HG02588 (cell line): ENCODE measurements at regions not wholly inside any gene's neighbourhood (a gene's known extent, or its start where the extent isn't known, plus 50 kb on each side); places are given as distances from the start of the nearest gene placed in this dataset.
"Not testable (repeated sequence)": the region's sequence is repeated elsewhere in the genome, so short reads cannot be mapped to it uniquely, and the experiment has no call there.

ENCODE experiments used
- ATAC-seq: cut with Tn5 transposase; IDR thresholded peaks from one replicate; pipeline ENCODE4 v1.9.1; 2021; ENCODE audit warnings: mild to moderate bottlenecking, moderate library complexity; ENCODE audit not compliant: unreplicated experiment

DNA sequence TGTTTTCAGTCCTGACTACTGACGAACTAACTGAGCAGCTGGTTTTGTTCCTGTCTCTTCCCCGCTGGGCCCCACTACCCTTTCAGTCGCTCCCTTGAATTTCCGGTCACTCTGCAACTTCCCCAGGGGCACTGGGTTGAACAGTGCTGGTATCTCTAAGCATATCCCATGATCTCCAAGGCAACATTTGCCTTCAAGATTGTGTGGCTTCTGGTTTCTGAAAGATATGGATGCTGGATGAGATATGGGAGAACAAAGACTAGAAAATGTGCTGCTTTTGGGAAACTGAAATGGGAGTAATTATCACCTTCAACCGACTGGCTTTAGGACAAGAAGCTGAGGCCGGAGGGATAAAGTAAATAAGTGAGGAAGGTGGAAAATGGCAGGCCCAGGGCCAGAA is 258.2 kb upstream of the PIK3R1 start:
- ATAC-seq, result no peak

DNA sequence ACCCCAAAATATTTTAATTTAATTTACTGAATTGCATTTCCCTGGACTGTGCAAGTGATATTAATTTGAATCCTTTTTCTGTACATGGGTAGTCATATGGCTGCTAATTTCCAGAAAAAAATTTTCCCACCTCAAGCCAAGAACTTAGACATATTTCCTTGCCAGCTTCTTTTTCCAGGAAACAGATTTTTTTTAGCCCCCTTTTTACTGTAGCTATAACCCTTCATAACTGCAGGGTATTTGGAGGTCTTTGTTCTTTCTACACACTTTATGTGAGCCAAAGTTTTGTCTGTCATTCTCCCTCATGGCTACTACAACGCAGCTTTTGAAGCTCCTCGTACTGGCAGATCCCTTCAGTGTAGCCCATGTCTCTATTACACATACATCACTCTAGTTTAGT is 261.2 kb upstream of the PIK3R1 start:
- no peak for ATAC-seq

DNA sequence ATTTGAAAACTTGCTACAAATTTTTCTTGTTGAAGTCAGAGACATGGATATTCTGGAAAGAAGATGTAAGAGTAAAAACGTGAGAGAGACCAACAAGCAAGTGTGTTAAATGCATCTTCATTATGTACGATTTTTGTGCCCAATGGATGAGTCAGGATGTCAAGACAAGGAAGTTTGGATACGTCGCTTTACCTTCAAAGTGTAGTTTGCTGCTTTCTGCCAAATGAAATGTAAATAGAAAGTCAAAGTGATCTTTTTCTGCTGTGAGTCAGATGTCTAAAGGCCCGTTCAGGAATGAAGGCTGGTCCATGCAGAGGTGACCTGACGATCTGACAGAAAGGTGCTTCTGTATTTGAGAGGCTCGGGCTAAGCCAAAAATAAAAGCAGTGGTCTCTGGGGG is 273.1 kb upstream of the PIK3R1 start:
- no peak for ATAC-seq

DNA sequence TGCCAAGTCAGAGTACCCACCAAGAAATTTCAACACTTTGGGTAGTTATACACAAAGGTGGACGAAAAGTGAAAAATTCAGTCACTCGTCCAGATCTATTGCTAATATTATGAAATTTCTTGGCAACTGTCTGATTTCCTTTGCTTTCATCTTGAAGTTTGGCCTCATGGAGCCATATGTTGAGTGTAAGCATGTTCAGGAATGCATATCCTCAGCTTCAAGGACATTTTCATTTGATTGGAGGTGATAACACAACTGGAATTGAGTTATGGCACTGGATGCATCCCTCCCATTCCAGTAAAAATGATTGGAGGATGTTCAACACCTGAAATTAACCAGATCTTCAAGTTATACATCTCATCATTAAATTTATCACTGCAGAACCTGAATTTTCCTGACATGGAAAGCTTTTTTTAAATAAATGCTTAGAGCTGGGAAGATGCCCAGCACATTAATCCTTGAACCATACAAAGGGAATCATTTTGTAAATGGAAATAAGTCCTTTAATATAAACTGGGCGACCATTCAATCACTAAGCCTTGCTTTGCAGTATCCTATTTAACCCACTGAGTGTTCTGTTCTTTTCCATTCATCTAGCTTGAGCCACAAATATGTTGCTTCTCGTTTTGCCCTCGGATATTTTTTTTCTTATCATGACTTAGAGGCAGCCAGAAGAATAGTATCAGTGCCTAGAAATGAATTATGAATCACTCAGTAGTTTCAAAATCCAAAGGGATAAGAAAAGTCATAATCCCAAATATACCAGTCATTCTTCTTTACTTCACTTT is 273.7 kb upstream of the PIK3R1 start:
- no peak for ATAC-seq

DNA sequence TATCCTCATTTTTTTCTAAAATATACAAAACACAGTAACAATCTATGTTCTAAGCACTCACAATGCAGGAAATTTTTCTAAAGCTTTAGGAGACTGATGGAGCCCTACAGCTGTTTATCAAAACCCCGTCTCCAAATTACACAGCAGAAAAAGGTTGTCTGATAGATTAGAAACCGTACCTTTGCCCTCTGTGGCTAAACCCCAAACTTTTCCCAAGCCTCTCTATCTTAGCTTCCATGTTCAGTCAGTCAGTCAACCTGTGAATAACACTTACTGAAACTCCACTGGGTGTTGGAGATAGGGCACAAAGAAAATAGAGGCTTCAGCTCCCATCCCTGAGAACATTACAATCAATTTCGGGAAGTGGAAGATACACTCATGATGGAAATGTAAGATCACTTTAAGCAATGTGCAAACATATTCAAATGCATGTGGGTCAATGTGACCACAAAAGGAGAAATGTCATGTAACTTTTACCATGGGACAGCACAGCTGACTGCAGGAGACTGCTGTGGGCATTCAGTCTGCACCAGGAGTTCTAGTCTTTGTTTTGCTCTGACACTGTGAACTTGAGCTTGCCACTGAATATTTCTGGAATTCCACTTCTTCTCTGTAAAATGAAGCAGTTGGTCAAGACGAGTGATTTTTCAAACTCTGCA is 279.5 kb upstream of the PIK3R1 start:
- no peak for ATAC-seq

DNA sequence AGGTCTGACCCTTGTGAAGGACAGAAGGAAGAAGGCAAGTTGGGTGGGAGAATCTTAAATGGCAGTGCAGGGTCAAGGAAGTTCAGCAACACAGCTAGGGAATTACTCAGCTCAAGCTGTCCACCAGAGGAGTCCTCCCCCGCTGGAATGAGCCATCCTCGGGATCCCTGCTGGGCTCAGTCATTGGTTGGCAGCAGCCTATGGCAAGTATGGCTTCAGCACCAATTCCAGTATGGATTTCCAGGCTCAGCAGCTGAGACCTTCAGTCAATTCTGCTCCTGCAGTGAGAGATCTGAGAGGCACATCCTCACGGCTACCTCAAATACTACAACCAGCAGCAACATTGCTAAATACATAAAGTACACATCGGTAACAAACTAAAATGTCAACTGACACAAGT is 280.6 kb upstream of the PIK3R1 start:
- no peak for ATAC-seq

DNA sequence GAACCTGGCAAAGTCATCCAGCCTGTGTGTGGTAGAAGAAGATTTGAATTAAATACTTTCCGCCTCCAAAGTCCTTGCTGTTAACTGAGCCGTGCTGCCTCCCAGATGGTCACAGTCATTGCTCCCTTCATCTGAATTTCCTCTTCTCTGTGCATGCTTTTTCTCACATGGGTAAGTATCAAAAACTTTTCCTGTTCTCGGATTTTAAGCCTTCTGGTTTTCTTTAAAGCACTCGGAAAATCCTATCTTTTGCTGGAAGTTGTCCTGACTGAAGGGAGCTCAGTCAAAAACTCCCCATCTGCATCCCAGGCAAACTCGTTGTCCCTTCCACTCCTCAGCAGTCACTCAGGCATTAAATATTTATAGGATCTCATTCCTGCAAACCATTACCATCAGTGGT is 290.0 kb upstream of the PIK3R1 start:
- no peak for ATAC-seq

DNA sequence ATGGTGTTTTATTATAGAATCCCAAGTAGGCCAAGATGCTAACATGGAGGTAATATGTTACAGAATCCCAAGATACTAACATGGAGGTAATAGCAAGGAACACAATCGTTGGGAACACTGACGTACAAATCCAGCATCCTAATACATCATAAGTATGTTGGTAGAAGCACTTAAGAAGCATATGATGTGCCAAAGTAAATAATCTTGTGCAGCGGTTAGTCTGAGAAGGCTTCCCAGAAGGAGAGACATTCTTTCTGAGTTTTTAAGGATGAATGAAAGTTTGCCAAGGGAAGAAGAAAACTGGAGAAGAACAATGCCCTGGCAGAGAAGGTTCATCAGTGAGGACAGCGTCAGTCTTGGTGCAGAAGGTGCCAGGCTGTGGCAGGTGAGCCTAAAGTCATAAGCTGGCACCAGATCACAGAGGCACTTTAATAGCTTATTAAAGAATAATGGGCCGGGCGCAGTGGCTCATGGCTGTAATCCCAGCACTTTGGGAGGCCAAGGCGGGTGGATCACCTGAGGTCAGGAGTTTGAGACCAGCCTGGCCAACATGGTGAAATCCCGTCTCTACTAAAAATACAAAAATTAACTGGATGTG is 294.5 kb upstream of the PIK3R1 start:
- ATAC-seq, result no peak

DNA sequence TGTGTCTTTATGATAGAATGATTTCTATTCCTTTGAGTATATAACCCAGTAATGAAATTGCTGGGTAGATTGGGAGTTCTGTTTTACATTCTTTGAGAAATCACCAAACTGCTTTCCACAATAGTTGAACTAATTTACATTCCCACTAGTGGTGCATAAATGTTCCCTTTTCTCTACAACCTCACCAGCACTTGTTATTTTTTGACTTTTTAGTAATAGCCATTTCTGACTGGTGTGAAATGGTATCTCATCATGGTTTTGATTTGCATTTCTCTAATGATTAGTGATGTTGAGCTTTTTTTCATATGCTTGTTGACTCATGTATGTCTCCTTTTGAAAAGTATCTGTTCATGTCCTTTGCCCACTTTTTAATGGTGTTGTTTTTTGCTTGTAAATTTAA is 296.0 kb upstream of the PIK3R1 start:
- ATAC-seq, result not testable (repeated sequence)

DNA sequence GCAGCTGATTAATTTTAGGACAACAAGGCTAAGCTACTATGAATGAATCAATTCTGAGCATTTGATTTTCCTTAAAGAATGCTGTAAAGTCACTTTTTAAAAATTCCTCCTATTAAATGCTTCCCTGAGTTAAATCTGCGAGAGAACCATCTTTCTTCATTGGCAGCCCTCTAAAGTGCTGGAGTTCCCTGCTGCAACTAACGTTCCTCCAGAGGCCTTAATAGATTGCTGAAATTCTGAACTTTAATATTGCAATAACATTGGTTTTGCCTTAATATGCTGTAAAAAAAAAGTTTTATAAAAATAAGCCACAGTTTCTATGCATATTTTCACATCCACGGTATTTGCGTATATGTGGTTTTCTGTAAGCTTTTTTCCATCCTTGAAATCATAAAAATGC is 298.0 kb upstream of the PIK3R1 start:
- no peak for ATAC-seq

DNA sequence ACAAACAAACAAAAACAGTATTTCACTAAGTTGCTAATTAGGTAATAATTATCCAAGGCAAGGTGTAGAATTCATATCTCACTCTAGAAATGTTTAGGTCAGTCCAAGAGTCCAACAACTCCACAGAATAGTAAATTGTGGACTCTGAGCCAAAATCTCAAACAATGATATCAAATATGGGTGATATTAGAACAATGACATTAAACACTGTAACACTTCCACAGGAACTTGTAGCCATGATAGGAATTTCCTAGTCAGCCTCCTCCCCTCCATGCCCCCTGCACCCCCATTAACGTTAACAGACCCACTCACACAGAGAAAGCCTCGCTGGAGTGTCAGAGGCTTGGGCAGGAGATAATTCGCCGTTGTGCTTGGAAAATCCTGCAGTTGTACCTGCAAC is 305.0 kb upstream of the PIK3R1 start:
- no peak for ATAC-seq

DNA sequence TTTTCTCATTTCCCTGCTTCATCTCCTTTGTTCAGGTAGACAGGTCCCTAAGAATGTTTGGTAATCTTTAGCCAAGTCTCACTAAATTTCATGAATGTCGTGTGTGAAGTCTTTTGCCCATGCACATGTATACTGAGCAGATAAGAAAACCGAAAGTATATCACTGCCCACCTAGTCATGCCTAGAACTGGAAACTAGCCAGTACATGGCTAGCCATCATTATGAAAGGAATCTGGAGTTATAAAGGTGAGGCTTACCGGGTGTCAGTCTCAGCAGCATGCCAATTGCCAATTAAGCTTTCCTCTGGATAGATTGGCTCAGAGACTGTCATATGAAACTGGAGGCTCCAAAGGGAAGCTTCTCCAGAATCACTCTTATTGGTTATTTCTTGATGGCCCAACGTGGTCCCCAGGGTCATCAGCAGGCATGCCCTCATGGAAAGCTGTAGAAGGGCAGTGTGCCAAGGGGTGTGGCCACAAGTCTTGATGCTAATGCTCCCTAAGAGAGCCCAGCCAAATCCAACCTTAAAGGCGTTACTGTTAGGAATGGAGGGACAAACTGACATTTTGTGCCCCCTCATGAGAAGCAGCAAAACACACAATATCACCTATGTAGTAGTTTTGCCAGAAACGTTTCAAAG is 307.3 kb upstream of the PIK3R1 start:
- ATAC-seq, result no peak

DNA sequence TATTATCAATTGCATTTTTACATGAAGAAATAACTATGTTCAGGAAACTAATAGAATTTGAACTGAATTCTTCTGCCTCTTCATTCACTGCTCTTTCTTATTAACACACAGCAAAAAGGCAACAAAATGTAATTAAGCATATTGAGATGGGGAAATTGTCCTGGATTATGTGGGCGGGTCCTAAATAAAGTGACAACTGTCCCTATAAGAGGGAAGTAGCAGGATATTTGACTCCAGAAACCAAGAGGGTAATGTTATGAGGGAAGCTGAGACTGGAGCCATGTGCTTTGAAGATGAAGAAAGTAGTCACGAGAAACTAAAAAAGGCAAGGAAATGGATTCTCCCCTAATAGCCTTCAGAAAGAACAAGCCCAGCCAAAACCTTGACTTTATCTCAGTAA is 311.2 kb upstream of the PIK3R1 start:
- no peak for ATAC-seq

DNA sequence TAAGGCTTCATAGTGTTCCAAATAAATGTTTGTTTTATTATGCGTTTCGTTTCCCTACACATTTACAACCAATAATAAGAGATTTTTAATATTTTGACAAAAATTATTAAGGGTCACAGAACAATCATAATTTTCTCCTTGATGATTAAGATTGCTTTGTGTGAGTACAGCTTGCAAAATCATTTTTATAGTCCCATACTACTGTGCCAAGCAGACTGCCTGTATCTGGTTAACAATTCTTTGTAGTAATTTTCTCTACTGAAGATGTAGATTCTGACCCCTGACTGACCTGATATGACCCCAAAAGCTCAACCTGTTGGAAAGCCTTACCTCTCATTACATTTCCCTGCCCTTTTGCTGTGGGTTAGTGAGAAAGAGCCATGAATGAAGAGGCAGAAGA is 311.9 kb upstream of the PIK3R1 start:
- ATAC-seq, result no peak

DNA sequence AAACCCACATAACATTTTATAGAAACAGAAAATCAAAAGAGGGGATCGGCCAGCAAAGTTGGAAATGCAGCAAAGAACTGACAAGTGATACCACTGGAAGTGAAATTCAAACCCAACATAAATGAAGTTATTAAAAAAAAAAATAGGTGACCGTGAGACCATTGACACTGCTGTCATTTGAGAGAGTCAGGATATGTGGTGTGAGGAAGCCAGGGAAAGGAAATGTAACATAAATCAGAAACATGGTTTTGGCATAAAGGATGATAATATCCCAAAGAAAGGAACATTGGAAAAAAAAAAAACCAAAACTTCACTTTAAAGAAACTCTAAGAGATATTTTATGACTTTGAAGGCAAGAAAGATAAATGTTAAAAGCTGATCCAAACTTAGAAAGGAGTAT is 312.4 kb upstream of the PIK3R1 start:
- ATAC-seq, result no peak

DNA sequence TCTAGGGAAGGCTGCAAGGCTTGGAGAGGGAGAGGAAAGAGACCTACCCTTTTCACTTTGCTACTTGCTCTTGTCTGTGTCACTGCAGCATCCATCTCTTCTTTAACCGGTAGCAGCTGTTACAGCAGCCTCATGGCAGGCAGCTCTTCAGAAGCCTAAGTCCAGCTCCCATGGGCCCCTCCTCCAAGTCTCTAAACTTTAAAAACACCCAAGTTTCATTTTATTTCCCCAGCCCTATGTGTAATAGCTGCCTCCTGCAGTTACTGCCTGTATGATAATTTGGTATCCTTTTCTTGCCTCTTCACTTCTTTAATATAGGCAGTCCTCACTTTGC is 313.1 kb upstream of the PIK3R1 start:
- no peak for ATAC-seq

DNA sequence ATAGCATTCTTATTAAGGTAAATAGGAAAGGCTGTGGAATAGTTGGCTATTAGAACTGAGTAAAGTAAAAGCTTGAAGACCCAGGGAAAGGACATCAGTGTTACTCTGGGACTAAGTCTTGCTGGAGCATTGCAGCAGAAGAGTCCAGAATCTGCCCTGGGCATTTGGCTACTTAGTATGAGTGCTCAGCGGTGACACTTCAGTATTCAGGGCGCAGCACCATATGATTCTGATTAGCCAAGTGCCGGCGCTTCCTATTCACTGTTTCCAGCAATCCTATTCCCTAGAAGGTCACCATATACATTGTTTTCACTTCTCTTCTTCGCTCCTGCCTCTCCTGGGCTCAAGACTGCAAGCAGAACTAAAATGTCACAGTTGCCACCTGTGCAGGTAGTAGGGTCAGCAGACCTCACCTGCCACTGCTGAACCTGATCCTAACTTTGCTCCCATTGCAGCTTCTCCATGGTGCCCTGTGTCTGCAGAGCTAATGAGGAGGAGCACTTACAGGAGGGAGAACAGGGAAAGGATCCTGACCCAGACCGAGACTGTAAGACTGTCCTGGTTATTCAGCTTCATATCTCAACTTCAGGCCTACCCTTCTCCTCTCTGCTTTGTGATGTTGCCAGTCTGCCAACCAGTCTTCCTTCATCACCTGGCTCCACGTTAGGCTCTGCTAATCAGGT is 313.6 kb upstream of the PIK3R1 start:
- no peak for ATAC-seq

DNA sequence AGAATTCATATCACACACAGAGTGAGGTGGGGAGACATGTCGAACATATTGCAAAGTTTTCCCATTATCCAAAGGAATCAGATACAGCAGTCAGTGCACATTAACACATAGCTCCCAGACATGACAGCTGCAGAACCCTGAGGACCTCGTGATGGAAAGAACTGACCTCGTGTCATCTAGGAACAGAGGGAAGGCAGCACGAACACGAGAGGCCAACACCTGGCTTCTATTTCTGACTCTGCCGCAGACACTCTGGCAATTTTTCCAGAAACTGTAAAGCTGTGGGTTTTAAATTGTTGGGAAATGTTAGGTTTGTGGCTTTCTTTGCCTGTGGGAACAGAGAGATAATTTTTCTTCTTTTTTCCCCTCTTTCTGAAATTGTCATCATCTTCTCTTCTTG is 315.0 kb upstream of the PIK3R1 start:
- ATAC-seq, result no peak

DNA sequence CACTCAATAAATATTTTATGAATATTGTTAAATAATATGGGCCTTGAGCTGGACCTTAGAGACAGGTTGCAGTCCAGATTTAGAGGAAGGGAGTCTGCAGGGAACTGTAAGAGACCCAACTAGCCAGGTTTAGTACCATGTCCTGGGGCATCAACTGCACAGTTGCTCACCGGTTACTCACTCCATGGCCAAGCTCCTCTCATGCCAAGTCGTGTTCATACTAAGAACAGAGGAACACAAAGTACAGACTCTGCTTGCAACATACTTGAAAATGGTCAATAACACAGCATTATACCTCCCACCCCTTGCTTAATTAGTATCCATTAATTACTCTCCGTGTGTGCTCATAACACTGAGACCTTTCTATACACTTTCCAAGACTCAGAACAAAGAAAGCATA is 317.6 kb upstream of the PIK3R1 start:
- no peak for ATAC-seq

DNA sequence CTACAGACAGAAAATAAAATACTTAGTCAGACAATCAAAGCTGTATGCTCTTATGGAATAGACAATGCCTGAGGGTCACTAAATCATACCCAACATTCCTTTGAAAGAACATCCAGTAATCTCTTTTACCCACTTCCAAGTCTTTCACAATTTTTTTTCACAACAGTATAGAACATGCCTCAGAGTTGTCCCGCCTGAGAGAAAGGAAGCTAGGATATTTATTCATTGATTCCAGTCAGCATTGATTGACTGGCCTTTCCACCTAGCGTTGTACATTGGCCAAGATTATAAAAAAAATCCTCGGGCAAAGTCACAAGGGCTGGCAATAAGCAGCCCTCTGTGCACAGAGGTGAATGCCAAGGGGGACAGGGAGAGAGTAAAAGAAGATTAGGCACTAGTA is 318.1 kb upstream of the PIK3R1 start:
- no peak for ATAC-seq

DNA sequence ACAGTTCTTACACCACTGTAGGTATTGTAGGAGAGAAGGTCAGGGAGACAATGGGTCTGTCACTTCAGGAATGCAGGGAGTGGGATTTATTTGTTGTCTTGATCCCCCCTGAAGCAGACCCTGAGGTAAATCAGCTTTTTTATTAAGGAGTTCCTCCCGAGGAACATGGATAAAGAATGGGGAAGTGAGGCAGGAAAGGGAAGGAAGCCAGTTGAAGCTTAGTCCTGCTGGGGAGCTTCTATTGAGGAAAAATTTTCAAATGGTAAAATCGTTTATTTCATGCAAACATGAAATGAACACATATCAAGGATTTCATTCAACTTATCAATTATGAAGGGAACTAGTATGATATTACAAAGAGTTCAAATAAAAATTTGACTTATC is 318.6 kb upstream of the PIK3R1 start:
- no peak for ATAC-seq
